T-cell (primary cell): ENCODE measurements at regions not wholly inside any gene's neighbourhood (a gene's known extent, or its start where the extent isn't known, plus 50 kb on each side); places are given as distances from the start of the nearest gene placed in this dataset.

Source experiments
- ATAC-seq, 4 experiments: fragments of 200-7000 bp in 3 of 4; fragments of 150-1000 bp in 1 of 4; cut with Tn5 transposase; replicated peaks in 1 of 4; 1 replicate in 3 of 4; 2 replicates in 1 of 4; pipeline ENCODE4 v1.10.0; 2021; ENCODE audit warnings: moderate library complexity in 3 of 4, mild to moderate bottlenecking in 2 of 4, moderate number of reproducible peaks in 1 of 4
- CTCF ChIA-PET, 2 donors: fragments of 300-600 bp; sonication (Branson Sonifier 250); formaldehyde crosslinking; loops; one replicate each; lab custom pipeline; 2022; ENCODE audit warnings: antibody characterized with exemption in 2 of 2; lab: Charles Lee
- POLR2A ChIA-PET, 2 donors: fragments of 300-600 bp; sonication (Branson Sonifier 250); formaldehyde crosslinking; loops; one replicate each; lab custom pipeline; 2022; ENCODE audit warnings: antibody characterized with exemption in 2 of 2; lab: Charles Lee
- DNase-seq, 35 experiments: peaks; one replicate each; pipeline versions ENCODE4 v3.0.0 to v3.0.0-alpha.2; 2013 to 2023
- H3K27ac ChIP-seq: one replicate; pipeline ENCODE4 v1.5.1; 2013; ENCODE audit warnings: low read length
- H3K27me3 ChIP-seq, 2 experiments: replicated peaks in 1 of 2; 1 replicate in 1 of 2; 2 replicates in 1 of 2; pipeline versions ENCODE4 v1.6.1 to v1.7.0; 2013; ENCODE audit warnings: low read length in 1 of 2, mixed read lengths in 1 of 2; ENCODE audit not compliant: control insufficient read depth in 2 of 2, insufficient read depth in 2 of 2; ENCODE audit errors: extremely low read depth in 1 of 2
- H3K36me3 ChIP-seq, 2 donors: 1 replicate in 1 of 2; 2 replicates in 1 of 2; pipeline versions ENCODE4 v1.6.1 to v1.7.0; 2013; ENCODE audit warnings: low read length in 1 of 2; ENCODE audit not compliant: control insufficient read depth in 2 of 2, insufficient read depth in 1 of 2; ENCODE audit errors: extremely low read depth in 1 of 2
- H3K4me1 ChIP-seq, 2 experiments: 1 replicate in 1 of 2; 2 replicates in 1 of 2; pipeline versions ENCODE4 v1.6.1 to v1.7.0; 2013; ENCODE audit warnings: low read length in 2 of 2, mixed read lengths in 1 of 2; ENCODE audit not compliant: insufficient read depth in 2 of 2, control insufficient read depth in 1 of 2; ENCODE audit errors: extremely low read depth in 1 of 2
- H3K4me3 ChIP-seq, 2 donors: 1 replicate in 1 of 2; 2 replicates in 1 of 2; pipeline versions ENCODE4 v1.5.1 to v1.7.0; 2013; ENCODE audit warnings: mild to moderate bottlenecking in 2 of 2, low read length in 1 of 2, moderate library complexity in 1 of 2; ENCODE audit not compliant: control insufficient read depth in 1 of 2; ENCODE audit errors: extremely low read depth in 1 of 2
- H3K9me3 ChIP-seq: 2 replicates; pipeline ENCODE4 v1.7.0; 2013
- H3K27ac Mint-ChIP-seq, 2 donors: one replicate each; pipeline ENCODE4 v1.8.0; 2020 to 2021; ENCODE audit warnings: mild to moderate bottlenecking in 2 of 2, mixed read lengths in 2 of 2
- H3K27me3 Mint-ChIP-seq, 2 donors: one replicate each; pipeline ENCODE4 v1.8.0; 2021 to 2022; ENCODE audit warnings: mixed read lengths in 2 of 2
- H3K36me3 Mint-ChIP-seq: one replicate; pipeline ENCODE4 v1.8.0; 2021; ENCODE audit warnings: mixed read lengths
- H3K4me1 Mint-ChIP-seq, 3 donors: one replicate each; pipeline ENCODE4 v1.8.0; 2020 to 2022; ENCODE audit warnings: mixed read lengths in 3 of 3, mild to moderate bottlenecking in 1 of 3
- H3K4me3 Mint-ChIP-seq, 3 donors: one replicate each; pipeline ENCODE4 v1.8.0; 2020 to 2022; ENCODE audit warnings: mild to moderate bottlenecking in 3 of 3, mixed read lengths in 3 of 3, moderate library complexity in 3 of 3
- H3K9me3 Mint-ChIP-seq, 3 donors: one replicate each; pipeline ENCODE4 v1.8.0; 2020 to 2022; ENCODE audit warnings: mixed read lengths in 3 of 3
- WGBS: methylation state at CpG from one replicate; pipeline ENCODE4 v1.1.5; 2013; ENCODE audit warnings: missing lambda C conversion rate; ENCODE audit not compliant: insufficient coverage; 5-methylcytosine and 5-hydroxymethylcytosine counted together

- POLR2A ChIA-PET: interaction anchor here in 1 of 2 donors (0.7 kb wide), 1 partner anchor 133 kb away, joined by 4 read pairs; the partner anchor contains the start of gene NEDD9
- DNase-seq (no peak), ATAC-seq (no peak)
- Histone ChIP-seq H3K27me3 (no peaks in the 10 kb centered on the region), H3K36me3 (peaks cover 5 to 24% of the 10 kb centered on the region in 2 donors), H3K4me3 (no peak overlapping the region), H3K27ac (no peak overlapping the region), H3K4me1 (peaks cover 4 to 22% of the 10 kb centered on the region in 2 experiments), H3K9me3 (no peaks in the 10 kb centered on the region)
- no peak overlapping the region for H3K27ac Mint-ChIP-seq
- H3K4me3 Mint-ChIP-seq: peak overlapping the region in 1 of 3 donors; percentile 17
- peaks cover 73 to 85% (median 85%) of the 10 kb centered on the region in 3 donors for H3K4me1 Mint-ChIP-seq
- CTCF ChIA-PET: no interaction called here
- peaks cover 64% of the 10 kb centered on the region for H3K36me3 Mint-ChIP-seq
- no CpG with 5 or more reads among the region's 5 CpGs for WGBS
- no peaks in the 10 kb centered on the region for H3K27me3 Mint-ChIP-seq
- H3K9me3 Mint-ChIP-seq: peaks cover 6 to 12% (median 10%) of the 10 kb centered on the region in 3 donors
These were observed 132.5 kb upstream of the NEDD9 start for GRCh38 chr6:11364971-11365397.

- Mint-ChIP-seq H3K4me3 (no peak overlapping the region), H3K9me3 (peaks cover 6 to 14% (median 12%) of the 10 kb centered on the region in 3 donors), H3K4me1 (peaks cover 74 to 90% (median 87%) of the 10 kb centered on the region in 3 donors), H3K27me3 (no peaks in the 10 kb centered on the region), H3K36me3 (peaks cover 68% of the 10 kb centered on the region), H3K27ac (peak overlapping the region in 1 of 2 donors; percentile 75)
- ChIA-PET POLR2A (interaction anchor here in 1 of 2 donors (0.7 kb wide), 1 partner anchor 132 kb away, joined by 4 read pairs; the partner anchor contains the start of gene NEDD9), CTCF (no interaction called here)
- Histone ChIP-seq H3K27me3 (no peaks in the 10 kb centered on the region), H3K36me3 (peaks cover 5 to 26% of the 10 kb centered on the region in 2 donors), H3K4me3 (no peak overlapping the region), H3K4me1 (peaks cover 11 to 22% of the 10 kb centered on the region in 2 experiments), H3K9me3 (no peaks in the 10 kb centered on the region), H3K27ac (no peak overlapping the region)
- peak in 3 of 4 experiments; percentile 38 to 53 (median 46) for ATAC-seq
- DNase-seq: peak in 2 of 35 experiments; percentile 15 to 31
- WGBS: 71% methylated on average over 1 of the region's 2 CpGs
These were observed 131.6 kb upstream of the NEDD9 start for GRCh38 chr6:11363881-11364576.

GRCh38 chr6:11362564-11362963 lies 130.1 kb upstream of the NEDD9 start:
- H3K4me3 ChIP-seq: no peak overlapping the region
- H3K4me1 Mint-ChIP-seq: peaks cover 72 to 87% (median 86%) of the 10 kb centered on the region in 3 donors
- no peaks in the 10 kb centered on the region for H3K9me3 ChIP-seq
- ChIA-PET CTCF (interaction anchor here in 1 of 2 donors (0.6 kb wide), 1 partner anchor 120 kb away, joined by 3 read pairs; no protein-coding TSS in a partner anchor), POLR2A (no interaction called here)
- no peaks in the 10 kb centered on the region for H3K27me3 ChIP-seq
- no peak overlapping the region for H3K27ac Mint-ChIP-seq
- H3K36me3 Mint-ChIP-seq: peaks cover 73% of the 10 kb centered on the region
- no CpG with 5 or more reads among the region's 1 CpG for WGBS
- DNase-seq (no peak), ATAC-seq (no peak)
- H3K9me3 Mint-ChIP-seq: peaks cover 6 to 14% (median 12%) of the 10 kb centered on the region in 3 donors
- no peak overlapping the region for H3K27ac ChIP-seq
- H3K27me3 Mint-ChIP-seq: no peaks in the 10 kb centered on the region
- peaks cover 5 to 26% of the 10 kb centered on the region in 2 donors for H3K36me3 ChIP-seq
- peaks cover 10 to 22% of the 10 kb centered on the region in 2 experiments for H3K4me1 ChIP-seq
- no peak overlapping the region for H3K4me3 Mint-ChIP-seq

GRCh38 chr6:11358904-11359830 lies 126.7 kb upstream of the NEDD9 start:
- H3K27ac Mint-ChIP-seq: no peak overlapping the region
- peak overlapping the region in 1 of 3 donors; percentile 10 for H3K4me3 Mint-ChIP-seq
- H3K36me3 Mint-ChIP-seq: peaks cover 66% of the 10 kb centered on the region
- Histone ChIP-seq H3K27ac (no peak overlapping the region), H3K4me1 (peaks cover 31 to 35% of the 10 kb centered on the region in 2 experiments), H3K9me3 (no peaks in the 10 kb centered on the region), H3K27me3 (no peaks in the 10 kb centered on the region), H3K36me3 (peaks cover 5 to 19% of the 10 kb centered on the region in 2 donors), H3K4me3 (no peak overlapping the region)
- WGBS: 80% methylated on average over 1 of the region's 4 CpGs
- DNase-seq (no peak), ATAC-seq (no peak)
- POLR2A ChIA-PET: interaction anchor here in 1 of 2 donors (0.8 kb wide), 1 partner anchor 22 kb away, joined by 3 read pairs; no protein-coding TSS in a partner anchor
- peaks cover 72 to 86% (median 86%) of the 10 kb centered on the region in 3 donors for H3K4me1 Mint-ChIP-seq
- peaks cover 6 to 14% (median 12%) of the 10 kb centered on the region in 3 donors for H3K9me3 Mint-ChIP-seq
- CTCF ChIA-PET: no interaction called here
- no peaks in the 10 kb centered on the region for H3K27me3 Mint-ChIP-seq

- H3K4me1 ChIP-seq: peaks cover 36 to 40% of the 10 kb centered on the region in 2 experiments
These were observed 124.8 kb upstream of the NEDD9 start for GRCh38 chr6:11357285-11357684.

More at GRCh38 chr6:11357285-11357684, 124.8 kb upstream of the NEDD9 start:
- H3K27me3 ChIP-seq: no peaks in the 10 kb centered on the region
- no peaks in the 10 kb centered on the region for H3K9me3 ChIP-seq
- H3K36me3 ChIP-seq: peaks cover 5 to 15% of the 10 kb centered on the region in 2 donors
- no peaks in the 10 kb centered on the region for H3K27me3 Mint-ChIP-seq
- peak overlapping the region in 1 of 3 donors; percentile 67 for H3K4me3 Mint-ChIP-seq
- ChIA-PET POLR2A (no interaction called here), CTCF (no interaction called here)
- peak overlapping the region; percentile 20 for H3K27ac ChIP-seq
- ATAC-seq: no peak
- peaks cover 3 to 14% (median 10%) of the 10 kb centered on the region in 3 donors for H3K9me3 Mint-ChIP-seq
- H3K4me3 ChIP-seq: no peak overlapping the region
- DNase-seq: no peak
- H3K36me3 Mint-ChIP-seq: peaks cover 66% of the 10 kb centered on the region
- 100% methylated on average over 1 of the region's 7 CpGs for WGBS
- peaks cover 84 to 86% (median 86%) of the 10 kb centered on the region in 3 donors for H3K4me1 Mint-ChIP-seq
- peak overlapping the region; percentile 64 to 76 for H3K27ac Mint-ChIP-seq
